GM18498 (cell line): ENCODE measurements at regions not wholly inside any gene's neighbourhood (a gene's known extent, or its start where the extent isn't known, plus 50 kb on each side); places are given as distances from the start of the nearest gene placed in this dataset.
A peak's percentile ranks its signal among the peaks of the same experiment; 100 is the strongest.

Source experiments
- ATAC-seq: cut with Tn5 transposase; IDR thresholded peaks from one replicate; pipeline ENCODE4 v1.9.1; 2021; ENCODE audit warnings: mild to moderate bottlenecking, moderate library complexity; ENCODE audit not compliant: unreplicated experiment

DNA sequence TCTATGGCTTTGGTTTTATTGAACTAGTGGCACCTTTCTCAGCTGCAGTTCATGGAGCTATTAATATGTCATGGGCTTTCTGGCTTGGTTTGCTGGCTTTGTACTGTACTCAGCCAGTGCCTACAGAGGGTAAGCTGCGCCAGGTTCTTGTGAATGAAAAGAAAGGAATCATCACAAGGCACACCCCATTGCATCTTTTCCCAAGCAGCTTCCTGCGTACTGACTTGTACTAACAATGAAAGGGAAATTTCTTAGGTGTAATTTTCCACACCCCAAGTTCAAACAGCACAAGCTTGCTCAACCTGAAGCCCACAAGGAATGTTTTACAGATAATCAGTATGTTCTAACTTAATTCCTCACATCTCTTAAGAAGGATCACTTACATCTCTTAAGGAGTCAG, 78.0 kb upstream of the TNFSF18 start:
- no peak for ATAC-seq

DNA sequence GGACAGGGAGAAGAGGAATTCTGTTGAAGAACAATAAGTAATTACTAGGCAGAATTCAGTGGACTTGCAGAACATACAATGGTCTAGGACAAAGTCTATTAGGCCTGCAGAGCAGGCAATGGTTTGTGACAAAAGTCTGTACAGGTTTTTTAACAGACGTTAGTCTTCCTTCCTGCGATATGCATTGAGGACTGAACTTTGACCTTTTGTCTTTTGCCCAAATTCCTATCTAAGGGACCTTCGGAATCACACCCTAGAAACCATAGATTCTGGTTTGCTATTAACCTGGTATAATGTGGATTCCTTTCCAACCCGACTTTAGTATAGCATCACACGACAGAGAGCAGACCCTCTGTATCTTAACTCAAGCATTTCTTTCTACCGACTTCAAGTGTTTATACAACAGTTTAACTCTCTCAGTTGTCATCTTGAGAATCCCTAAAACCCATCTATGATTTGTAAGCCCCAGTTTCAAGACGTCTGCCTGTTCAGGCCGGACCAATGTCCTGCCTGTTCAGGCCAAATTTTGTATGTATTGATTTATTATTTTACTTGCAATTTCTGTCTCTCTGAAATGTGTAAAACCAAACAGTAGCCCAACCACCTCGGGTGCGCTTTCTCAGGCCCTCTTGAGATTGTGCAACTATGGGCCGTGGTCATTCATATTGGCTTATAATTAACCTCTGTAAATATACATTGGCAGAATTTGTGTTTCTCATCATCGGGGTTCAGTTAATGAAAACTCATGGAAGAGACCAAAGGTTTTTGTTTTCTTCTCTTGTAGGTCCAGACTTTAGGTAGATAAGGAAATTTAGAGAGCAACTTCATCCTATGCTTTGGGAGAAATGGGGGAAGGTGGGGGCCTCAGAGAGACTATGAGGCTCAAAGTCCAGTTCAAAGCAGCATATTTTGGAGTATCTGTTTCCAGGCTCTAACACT, 76.9 kb upstream of the TNFSF18 start:
- ATAC-seq: no peak

DNA sequence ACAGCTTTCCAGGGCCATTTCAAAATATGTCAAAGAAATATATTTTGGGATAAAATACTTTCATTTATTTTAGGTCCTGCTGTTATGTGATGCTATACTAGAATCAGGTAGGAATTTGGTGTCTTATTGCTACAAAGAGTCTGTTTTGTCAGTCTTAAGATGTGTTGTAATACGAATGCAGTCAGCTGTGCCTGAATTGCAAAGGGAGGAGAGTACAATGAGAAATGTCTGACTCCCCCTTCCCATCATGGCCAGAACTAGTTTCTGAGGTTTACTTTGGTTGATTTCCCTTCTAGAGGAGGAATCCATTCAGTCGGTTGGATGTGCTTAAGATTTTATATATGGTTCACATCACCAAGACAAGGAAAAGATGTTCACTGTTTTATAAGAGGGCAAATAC, 75.7 kb upstream of the TNFSF18 start:
- no peak for ATAC-seq

DNA sequence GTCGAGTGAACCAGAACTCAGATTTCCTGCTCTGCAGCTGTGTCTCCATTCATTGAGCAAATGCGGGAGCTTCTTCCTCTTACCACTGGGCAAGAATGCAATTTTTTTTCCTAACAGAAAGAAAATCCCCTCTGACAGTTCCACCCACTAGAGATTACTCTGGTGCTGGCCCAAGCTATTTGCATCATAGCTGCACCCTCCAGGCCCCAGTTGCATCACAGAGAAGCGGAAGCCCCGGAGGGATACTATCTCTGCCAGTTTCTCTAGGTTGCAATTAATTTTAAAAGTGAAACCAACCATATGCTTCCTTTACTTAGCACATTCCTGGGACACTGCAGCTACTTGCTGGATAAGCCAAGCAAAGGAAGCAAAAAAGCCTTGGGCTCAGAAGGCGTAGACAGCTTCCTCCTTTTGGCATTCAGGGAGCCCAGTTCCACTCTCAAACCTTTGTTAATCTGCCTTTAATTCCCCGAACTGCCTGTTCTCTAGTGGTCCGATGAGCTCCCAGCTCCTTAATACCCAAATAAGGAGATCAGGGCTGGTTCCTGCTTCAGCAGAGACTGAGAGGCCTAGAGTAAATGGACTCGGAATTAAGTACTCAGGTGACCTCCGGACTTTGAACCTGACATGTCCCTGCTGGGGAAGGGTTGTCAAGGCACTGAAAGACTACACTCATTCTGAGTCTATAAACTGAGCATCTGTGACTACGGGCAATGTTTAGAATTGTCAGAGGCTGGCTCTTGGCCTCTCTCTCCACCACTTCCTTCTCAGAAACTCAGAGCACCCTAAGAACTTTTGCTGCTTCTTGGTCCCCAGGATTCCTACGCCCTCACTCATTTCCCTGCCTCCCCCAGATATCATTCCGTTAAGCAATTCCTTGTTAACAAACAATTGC, 72.5 kb upstream of the TNFSF18 start:
- ATAC-seq: peak; percentile 79

DNA sequence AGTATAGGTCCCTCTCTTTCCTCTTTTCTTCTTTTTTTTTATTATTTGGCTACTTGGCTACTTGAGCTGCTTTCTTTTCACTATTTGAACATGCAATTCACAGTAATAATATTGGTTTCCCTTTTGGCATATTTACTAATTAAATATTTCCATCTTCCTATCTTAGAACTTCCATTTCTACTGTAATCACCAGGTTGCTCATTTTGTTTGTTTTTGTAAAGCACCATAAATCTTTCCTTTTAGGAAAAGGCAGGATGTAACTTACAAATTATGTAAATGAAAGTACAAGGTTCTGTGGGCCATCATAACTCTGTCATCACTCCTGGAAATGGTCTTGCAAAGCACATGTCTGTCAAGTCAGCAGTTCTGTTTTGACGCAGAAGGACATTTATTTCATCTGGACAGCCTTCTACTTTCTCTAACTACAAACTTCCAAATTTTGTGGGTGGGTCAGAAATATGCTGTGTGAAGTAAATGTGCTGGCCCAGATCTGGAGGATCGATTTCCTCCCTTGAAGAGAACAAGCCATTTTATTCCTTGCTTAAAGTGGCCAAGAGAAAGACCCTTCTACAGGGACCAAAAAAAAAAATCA, 71.7 kb upstream of the TNFSF18 start:
- no peak for ATAC-seq

DNA sequence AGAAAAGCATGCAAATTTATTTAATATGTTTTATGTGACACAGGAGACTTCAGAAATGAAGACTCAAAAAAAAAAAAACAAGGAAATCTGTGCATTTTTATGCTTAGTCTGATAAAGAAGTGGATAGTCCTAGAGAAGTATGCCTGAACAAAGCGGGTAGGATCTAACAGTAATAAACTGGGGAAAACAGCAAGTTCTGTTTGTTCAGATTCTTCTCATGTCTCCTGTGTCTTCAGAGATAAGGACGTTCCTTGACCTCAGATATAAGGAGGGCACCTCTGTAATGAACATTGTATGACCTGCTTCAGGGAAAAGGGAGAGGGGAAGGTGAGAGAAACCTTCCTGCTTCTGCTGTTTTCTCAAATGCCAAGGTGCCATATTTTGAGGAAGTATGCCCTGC, 67.7 kb upstream of the TNFSF18 start:
- no peak for ATAC-seq

DNA sequence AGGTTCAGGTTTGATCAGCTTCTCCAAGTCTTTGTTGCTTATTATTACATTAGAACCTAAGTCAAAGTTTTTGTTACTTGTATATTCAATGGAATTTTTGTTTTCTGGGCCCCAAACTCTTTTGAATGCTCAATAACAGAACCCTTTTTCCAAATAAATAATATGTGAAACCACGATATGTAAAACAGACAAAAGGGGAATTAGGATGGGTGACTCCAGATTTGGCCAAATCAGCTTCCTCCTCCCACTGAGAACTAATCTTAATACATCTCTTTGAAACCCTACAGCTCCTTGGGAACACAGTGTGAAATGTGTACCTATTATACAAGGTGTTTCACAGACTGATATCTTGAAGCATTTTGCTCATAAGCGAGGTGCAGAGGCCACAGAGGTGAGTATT, 67.0 kb upstream of the TNFSF18 start:
- ATAC-seq: no peak

DNA sequence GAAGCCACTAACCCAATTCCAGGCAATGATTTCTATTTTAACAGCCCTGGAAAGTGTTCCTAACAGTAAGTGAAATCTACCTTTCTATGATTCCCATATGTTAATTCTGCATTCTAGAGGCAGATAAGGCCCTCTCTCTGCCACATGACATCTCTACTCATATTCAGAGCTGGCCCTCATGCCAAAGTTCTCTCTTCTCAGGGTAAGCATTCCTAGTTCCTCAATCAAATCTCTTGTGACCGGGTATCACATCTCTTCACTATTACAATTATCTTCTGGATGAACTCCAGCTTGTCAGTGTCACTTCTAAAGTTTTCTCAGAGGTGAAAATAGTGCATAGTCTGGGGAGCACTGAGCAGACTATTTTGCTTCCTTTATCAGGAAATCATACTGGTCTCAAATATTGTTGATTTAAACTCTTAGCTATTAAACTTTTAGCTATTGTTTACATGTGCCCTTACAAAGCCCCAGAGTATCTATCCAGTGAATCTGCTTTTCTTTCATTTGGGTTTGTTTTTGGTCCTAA, 66.4 kb upstream of the TNFSF18 start:
- ATAC-seq: no peak

DNA sequence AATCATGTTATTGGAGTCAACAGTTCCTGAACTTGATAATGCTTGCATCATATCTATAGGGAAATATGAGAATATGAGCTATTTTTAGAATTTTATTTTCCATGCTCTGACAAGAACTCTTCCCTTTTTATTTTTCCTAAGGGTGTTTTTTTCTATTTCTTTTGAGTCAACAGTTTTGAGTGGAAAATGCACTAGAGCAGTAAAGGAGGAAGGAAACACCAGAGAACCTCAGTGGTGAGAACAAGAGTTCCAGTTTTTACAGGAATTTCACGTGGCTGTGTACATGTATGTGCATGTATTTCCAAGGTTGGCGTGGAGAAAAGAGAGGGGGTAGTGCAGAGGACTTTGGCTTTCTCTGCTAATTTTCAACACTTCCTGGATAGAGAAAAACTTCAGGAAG, 63.6 kb upstream of the TNFSF18 start:
- no peak for ATAC-seq

DNA sequence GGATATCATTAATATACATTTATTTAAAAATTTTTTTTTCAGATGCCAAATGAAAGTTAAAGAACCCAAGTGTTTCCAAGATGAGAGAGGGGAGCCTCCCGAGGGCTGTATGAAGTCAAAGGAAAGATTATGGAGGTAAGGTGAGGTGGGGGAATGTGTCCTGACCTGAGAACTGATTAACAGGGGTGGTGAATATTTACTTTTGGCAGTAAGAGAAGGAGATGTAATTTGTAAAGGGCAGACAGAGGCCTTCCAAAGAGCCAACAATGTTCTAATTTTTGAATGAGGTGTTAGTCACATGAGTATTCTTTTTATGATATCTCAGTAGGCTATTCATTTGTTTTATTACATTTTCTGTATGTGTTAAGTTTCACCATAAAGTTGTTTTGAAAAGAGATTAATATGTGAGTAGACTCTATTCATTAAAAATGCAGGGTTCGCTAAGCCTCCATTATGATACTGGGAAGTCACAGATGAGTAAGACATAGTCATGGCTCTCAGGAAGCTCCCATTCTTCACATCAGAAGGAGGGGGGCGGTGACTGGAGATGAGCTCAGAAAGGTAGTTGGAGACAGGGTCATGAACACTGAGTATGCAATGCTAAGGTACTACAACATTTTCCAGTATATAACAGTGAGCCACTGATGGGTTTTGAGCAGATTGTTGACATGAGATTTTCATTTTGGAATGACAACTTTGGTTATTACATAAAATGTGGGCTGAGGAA, 62.4 kb upstream of the TNFSF18 start:
- no peak for ATAC-seq

DNA sequence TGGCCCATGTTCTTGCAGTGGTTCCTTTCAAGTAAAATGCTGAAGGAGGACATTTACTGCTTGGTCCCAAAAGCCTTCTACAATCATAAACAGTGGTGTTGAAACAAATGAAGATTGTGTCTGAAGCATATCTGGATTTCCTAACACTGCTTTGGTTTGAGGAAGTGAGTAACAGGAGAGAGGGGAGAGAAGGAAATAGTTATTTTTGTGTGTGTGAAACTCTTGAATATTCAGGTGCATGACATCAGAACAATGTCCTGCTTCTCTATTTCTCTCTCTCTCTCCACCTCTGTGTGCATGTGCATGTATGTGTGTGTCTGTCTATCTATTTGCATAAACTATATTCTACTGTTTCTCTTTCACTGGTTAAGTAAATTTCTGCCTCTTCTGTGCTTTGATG, 61.4 kb upstream of the TNFSF18 start:
- ATAC-seq: peak; percentile 97

DNA sequence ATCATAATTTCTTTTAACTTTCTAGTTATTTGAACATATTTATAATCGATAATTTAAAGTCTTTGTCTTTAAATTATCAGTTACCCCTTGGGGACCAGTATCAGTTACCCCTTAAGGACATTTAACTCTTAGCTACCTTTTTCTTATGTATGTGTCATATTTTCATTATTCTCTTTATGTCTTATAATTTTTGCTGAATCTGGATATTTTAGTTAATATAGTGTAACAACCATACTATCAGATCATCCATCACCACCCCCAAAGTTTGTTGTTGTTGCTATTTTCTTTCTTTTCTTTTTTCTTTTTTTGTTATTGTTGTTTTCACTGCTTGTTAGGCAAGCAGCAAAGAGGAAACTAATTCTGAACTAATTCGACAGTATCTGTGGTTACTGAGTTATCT, 57.0 kb upstream of the TNFSF18 start:
- ATAC-seq: no peak

DNA sequence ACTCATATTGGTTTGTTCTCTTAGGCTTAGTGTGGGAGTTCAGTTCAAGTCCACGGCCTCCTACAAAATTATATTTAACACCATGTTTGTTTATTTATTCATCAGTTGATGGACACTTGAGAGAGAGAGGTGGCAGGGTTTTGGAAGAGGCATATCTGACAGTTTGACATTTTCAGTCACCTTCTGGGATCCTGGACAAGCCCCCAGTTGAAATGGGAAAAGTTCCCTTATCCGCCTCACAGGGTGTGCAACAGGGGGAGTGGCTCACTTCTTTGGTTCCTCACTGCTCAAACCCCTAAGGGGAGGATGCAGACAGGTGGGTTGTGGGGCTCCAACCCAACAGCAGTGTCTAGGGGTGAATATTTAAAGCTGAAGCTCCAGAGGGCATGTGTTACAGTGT, 52.3 kb upstream of the TNFSF18 start:
- ATAC-seq: no peak

DNA sequence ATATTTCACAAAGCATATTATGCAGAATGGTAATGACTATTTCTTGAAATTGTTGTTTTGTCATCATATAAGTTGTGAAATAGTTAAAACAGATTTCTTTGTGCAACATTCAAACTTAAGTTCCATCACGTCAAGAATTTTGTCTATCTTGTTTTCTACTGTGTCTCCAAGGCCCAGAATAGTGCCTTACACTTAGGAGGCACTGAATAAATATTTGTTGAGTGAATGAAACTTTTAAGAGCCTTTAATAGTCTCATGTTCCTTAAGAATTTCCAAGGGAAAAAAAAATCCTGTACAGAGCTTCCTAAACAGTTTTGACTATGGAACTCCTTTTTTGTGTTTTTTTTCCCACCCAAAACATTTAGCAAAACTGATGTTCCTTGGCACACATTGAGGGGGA, 50.8 kb upstream of the TNFSF18 start:
- ATAC-seq: no peak

DNA sequence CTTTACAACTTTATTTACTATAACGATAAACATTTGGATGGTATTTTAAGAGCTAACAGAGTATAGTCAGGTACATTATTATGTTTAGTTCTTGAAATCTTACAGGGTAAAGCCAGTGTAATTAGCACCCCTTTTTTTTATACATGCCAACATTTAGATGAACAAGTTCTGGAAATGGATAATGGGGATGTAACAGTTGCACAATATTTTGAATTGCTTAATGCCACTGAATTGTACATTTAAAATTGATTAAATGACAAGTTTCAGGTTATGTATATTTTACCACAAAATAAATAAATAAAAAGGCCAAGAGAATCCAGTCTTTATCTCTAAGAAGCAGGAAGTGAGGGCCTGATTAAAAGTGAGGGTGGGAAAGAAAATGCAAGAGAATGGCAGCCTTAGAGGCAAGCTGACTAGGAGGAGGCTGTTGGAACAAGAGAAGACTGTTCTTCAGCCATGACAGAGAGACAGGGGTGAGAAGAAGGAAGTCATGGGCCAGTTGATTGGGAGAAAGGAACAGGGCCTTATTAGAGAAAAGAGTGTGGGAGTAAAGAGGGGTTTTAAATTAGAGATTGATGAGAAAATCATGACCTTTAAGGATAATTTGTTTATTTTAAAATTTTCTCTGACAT, 49.9 kb upstream of the TNFSF18 start:
- no peak for ATAC-seq
